Pons (tissue), 1 donor: ENCODE measurements at regions not wholly inside any gene's neighbourhood (a gene's known extent, or its start where the extent isn't known, plus 50 kb on each side); places are given as distances from the start of the nearest gene placed in this dataset.

Source experiments
- DNase-seq: peaks from one replicate; pipeline ENCODE4 v3.0.0-alpha.2; 2016; ENCODE audit warnings: low spot score

DNA sequence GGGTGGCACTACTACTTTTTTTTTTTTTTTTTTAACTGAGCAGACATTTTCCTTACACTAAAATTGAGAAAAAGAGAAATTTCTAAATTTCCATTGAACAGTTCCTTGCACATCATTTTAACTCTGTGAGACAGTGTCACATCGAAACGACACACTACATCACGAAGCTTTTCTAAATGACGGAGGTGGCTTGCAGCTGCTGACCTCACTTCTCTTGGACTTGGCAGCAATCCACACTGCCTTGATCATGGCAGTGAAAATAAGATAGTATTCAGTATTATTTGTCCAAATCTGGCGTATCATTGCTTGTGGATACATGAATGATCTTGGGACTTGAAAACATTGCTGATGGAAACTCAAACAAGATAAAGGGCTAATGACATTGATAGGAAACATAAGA lies 80.3 kb upstream of the CYYR1 start:
- DNase-seq, result no peak

DNA sequence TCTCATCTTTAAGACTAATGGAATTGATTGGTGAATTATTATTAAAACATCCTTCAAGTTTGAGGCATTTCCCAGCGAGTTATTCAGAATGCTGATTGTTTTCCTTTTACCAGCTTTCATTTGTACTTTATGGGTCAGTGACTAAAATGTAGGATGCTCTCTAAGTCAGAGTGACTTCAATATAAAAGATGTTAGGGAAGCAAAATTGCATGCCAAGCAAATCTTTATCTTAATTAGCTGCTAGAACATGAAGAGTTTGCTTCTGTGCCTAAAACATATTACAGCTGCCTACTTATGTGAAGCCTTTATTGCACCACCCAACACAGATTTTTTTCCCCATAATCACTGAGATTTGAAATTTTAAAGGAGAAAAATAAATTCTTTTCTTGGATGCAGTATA lies 79.8 kb upstream of the CYYR1 start:
- no peak for DNase-seq

DNA sequence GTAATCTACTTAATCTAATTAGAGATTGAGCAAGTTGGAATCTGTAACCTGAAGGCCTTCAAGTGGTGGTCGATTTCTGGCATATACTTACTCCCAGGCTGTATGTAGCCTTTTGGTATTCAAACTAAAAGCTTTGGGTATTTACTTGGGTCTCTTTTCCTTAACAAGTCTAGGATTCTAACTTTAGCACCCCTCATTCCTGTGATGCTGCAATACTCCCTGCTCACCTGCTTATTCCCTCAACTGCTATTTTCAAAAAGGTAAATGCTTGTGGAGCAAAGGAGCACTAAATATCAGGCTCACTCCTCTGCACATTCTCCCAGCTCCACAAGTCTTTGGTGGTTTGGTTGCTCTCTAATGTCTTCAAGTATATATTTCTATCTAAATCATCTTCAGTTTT lies 68.0 kb upstream of the CYYR1 start:
- DNase-seq, result no peak

DNA sequence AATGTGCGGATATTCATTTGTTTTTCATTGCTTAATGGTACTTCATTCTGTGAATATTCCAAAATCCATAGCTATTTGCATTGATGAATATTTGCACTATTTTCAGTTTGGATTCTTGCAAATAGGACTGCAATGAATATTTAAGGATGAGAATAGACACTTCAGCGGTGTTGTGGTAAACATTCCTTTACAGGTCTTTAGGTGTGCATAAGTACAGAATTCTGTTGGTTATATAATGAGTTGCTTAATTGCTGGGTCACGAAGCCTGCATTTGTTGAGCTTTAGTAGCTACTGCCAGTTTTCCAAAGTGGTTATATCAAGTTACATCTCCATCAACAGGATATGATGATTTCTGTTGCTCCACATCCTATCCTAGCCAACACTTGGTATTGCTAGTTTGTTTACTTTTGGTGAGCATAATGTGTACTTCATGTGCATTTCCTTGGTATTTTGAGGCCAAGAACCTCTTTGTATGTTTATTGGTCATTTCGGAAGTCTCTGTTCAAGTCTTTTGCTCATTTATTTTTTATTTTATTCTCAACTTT lies 64.2 kb upstream of the CYYR1 start:
- no peak for DNase-seq

DNA sequence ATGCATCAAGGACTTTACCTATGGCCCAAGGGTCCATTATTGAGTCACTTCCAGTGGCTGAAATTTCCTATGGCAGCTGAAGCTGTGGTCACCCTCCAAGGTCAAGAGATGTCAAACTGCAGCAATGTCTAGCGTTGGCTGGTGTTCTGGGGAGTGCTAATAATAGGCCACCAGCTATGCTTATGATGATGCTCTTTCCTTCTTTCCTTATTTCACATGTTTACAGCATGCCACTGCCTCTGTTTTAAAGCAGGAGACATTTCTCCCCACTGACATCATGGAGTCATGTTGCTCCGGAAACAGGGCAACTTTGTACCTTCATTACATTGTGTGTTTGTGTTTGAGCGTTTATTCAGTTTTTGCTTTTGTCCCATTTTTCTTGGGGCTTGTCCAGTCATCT lies 62.6 kb upstream of the CYYR1 start:
- DNase-seq, result no peak

DNA sequence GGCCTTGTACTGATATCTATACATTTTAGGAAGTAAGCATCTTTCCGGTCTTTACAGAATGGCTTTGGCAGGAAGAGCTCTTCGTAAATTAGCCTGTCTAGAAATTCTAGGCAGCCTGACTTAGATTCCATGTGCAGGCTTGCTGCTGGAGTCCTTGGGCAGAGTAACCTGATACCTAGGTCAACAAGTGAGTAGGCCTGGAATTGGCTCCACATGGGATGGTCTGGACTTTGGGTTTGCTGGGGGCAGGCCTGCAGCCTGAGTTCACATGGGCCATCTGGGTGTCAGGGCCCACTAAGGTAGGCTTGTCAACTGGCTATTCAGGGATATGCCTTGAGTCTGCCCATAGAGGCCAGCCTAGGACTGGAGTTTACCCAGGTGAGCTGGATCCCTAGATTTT lies 59.6 kb upstream of the CYYR1 start:
- DNase-seq, result no peak

DNA sequence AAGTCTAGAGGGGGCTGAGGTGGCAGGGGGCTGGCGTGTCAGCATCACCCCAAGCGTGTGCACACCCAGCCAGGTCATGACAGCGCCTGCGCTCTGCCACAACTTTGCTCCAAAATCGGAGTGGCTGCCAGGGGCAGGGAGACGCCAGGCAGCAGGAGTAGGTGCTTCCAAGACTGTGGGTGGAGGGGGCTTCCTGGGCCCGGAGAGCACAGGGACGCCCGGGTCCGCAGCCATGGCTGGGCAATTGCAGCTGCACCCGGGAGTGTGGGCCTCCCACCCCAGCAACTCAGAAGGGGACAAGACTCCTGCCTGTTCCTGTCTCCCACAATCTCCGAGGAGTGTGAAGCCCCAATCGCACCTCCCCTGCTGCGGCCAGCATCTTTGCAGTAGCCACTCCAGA lies 53.1 kb upstream of the CYYR1 start:
- no peak for DNase-seq

DNA sequence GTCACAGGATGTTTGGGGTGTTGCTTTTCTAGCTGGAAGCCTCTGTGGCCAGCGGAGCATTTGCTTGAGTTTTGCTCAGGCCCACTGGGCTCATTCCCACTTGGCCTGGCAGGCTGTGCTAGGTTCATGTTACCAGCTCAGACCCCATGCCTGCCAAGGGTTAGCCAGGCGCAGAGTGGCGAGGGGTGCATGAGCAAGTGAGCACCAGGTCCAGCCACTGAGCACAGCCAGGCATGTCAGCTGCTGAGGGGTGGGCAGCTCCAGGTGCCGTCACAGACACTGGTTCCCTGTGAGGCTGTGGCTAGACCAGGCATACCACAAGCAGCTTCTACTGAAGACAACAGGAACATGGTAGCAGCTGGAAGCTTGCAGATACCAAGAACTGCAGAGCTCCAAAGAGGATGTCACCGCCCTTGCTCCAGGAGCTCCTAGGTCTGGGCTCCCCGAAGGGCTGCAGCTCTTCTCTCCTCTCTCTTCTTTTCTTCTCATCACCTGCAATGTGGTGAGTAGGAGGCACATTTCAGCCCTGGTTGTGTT lies 52.0 kb upstream of the CYYR1 start:
- no peak for DNase-seq
